ENCODE measurements at regions not wholly inside any gene's neighbourhood (a gene's known extent, or its start where the extent isn't known, plus 50 kb on each side); places are given as distances from the start of the nearest gene placed in this dataset.

DNA sequence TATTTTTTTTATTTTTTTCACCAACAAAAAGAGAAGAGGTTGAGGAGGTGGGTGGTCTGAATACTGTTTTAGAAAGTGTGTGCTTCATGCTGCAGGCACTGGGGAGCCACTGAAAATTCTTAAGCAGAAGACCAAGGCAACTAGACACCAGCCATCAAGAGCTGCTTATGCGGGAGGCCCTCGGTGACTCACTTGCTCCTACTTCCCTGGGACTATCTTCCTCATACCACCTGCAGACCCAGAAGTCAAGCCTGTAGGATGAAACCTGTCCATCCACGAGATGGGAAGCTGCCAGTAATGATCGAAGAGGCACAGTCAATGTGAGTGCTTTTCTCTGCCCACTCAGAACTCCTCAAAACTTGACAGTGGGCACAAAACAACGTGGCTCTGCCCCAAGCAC, 125.8 kb upstream of the SLC44A1 start:
- H3K27ac ChIP-seq (ENCODE audit: extremely low read depth, low read depth, low read length): no peak overlapping the region
- TF ChIP-seq GLI4 (tag by site-specific recombination; IDR thresholded peaks at IDR 0.05) (no peak), ZNF624 (tag by site-specific recombination; IDR thresholded peaks at IDR 0.05) (no peak), ZNF664 (tag by site-specific recombination; IDR thresholded peaks at IDR 0.05) (no peak), ZNF747 (tag by site-specific recombination; IDR thresholded peaks at IDR 0.05) (no peak), ZNF133 (tag by site-specific recombination; IDR thresholded peaks at IDR 0.05) (no peak)
- TF ChIP-seq, protein P1, sequence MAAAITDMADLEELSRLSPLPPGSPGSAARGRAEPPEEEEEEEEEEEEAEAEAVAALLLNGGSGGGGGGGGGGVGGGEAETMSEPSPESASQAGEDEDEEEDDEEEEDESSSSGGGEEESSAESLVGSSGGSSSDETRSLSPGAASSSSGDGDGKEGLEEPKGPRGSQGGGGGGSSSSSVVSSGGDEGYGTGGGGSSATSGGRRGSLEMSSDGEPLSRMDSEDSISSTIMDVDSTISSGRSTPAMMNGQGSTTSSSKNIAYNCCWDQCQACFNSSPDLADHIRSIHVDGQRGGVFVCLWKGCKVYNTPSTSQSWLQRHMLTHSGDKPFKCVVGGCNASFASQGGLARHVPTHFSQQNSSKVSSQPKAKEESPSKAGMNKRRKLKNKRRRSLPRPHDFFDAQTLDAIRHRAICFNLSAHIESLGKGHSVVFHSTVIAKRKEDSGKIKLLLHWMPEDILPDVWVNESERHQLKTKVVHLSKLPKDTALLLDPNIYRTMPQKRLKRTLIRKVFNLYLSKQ (tag by site-specific recombination; IDR thresholded peaks at IDR 0.05; ENCODE audit: borderline replicate concordance): no peak
- TF ChIP-seq, protein P2, sequence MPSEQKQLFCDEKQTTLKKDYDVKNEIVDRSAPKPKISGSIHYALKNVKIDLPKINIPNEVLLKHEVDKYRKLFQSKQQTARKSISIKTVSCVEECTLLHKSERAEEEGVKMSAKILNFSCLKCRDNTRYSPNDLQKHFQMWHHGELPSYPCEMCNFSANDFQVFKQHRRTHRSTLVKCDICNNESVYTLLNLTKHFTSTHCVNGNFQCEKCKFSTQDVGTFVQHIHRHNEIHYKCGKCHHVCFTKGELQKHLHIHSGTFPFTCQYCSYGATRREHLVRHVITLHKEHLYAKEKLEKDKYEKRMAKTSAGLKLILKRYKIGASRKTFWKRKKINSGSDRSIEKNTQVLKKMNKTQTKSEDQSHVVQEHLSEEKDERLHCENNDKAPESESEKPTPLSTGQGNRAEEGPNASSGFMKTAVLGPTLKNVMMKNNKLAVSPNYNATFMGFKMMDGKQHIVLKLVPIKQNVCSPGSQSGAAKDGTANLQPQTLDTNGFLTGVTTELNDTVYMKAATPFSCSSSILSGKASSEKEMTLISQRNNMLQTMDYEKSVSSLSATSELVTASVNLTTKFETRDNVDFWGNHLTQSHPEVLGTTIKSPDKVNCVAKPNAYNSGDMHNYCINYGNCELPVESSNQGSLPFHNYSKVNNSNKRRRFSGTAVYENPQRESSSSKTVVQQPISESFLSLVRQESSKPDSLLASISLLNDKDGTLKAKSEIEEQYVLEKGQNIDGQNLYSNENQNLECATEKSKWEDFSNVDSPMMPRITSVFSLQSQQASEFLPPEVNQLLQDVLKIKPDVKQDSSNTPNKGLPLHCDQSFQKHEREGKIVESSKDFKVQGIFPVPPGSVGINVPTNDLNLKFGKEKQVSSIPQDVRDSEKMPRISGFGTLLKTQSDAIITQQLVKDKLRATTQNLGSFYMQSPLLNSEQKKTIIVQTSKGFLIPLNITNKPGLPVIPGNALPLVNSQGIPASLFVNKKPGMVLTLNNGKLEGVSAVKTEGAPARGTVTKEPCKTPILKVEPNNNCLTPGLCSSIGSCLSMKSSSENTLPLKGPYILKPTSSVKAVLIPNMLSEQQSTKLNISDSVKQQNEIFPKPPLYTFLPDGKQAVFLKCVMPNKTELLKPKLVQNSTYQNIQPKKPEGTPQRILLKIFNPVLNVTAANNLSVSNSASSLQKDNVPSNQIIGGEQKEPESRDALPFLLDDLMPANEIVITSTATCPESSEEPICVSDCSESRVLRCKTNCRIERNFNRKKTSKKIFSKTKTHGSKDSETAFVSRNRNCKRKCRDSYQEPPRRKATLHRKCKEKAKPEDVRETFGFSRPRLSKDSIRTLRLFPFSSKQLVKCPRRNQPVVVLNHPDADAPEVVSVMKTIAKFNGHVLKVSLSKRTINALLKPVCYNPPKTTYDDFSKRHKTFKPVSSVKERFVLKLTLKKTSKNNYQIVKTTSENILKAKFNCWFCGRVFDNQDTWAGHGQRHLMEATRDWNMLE (tag by site-specific recombination; conservative IDR thresholded peaks at IDR 0.05; ENCODE audit: low read depth): no peak
- POLR2A ChIA-PET: interaction anchor here (0.6 kb wide), 1 partner anchor 21 kb away, joined by 5 read pairs; no protein-coding TSS in a partner anchor
- no peaks in the 10 kb centered on the region for H3K4me1 ChIP-seq (ENCODE audit: control insufficient read depth, insufficient read depth, low read length)
- no peak overlapping the region for H3K4me3 ChIP-seq (ENCODE audit: low read depth, low read length)
- H3K36me3 ChIP-seq (ENCODE audit: control insufficient read depth in 2 of 2, insufficient read depth in 1 of 2, low read length in 2 of 2): no peaks in the 10 kb centered on the region
- no peaks in the 10 kb centered on the region for H3K9me3 ChIP-seq (ENCODE audit: control insufficient read depth, insufficient read depth, low read depth, low read length)
- CTCF ChIA-PET: interaction anchor here (0.6 to 1.2 kb wide), 3 partner anchors 10 to 764 kb away, joined by 3 to 4 read pairs (median 3); no protein-coding TSS in a partner anchor

DNA sequence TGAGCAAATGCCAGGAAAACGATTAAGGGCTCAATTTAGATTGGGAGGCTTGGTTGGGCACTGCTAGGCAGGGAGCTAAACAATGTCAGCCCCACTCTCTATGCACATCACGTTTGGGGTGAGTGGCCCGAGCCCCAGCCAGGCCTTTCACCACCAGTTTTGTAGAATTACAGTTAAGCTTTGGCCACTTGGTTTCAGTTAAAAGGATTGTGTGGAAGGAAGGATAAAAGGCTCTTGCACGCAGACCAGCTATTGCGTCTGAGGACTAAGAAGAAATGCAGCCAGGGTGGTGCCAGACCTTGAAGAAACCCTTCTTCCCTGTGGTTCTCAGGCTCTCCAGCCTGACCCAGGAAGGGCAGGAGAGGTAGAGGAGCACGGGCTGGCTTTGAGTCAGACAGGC, 125.3 kb upstream of the SLC44A1 start:
- ChIA-PET POLR2A (interaction anchor here (0.6 kb wide), 2 partner anchors 20 kb away, joined by 3 to 5 read pairs; no protein-coding TSS in a partner anchor), CTCF (interaction anchor here (0.6 to 1.2 kb wide), 2 partner anchors 11 to 764 kb away, joined by 3 read pairs; no protein-coding TSS in a partner anchor)
- H3K27ac ChIP-seq (ENCODE audit: extremely low read depth, low read depth, low read length): no peak overlapping the region
- H3K4me1 ChIP-seq (ENCODE audit: control insufficient read depth, insufficient read depth, low read length): no peaks in the 10 kb centered on the region
- H3K36me3 ChIP-seq (ENCODE audit: control insufficient read depth in 2 of 2, insufficient read depth in 1 of 2, low read length in 2 of 2): no peaks in the 10 kb centered on the region
- no peak overlapping the region for H3K4me3 ChIP-seq (ENCODE audit: low read depth, low read length)
- no peaks in the 10 kb centered on the region for H3K9me3 ChIP-seq (ENCODE audit: control insufficient read depth, insufficient read depth, low read depth, low read length)
- TF ChIP-seq ZNF48 (tag by site-specific recombination; IDR thresholded peaks at IDR 0.05) (no peak), OSR2 (tag by site-specific recombination; IDR thresholded peaks at IDR 0.05) (no peak), ZNF138 (tag by site-specific recombination; IDR thresholded peaks at IDR 0.05; ENCODE audit: borderline replicate concordance) (no peak), ZNF600 (tag by site-specific recombination; IDR thresholded peaks at IDR 0.05) (no peak), GLIS1 (tag by site-specific recombination; IDR thresholded peaks at IDR 0.05) (no peak), ZNF324 (tag by site-specific recombination; IDR thresholded peaks at IDR 0.05) (no peak), GFI1B (tag by site-specific recombination; IDR thresholded peaks at IDR 0.05) (no peak), ZNF2 (tag by site-specific recombination; IDR thresholded peaks at IDR 0.05) (no peak), GLI2 (tag by site-specific recombination; IDR thresholded peaks at IDR 0.05; ENCODE audit: borderline replicate concordance, low read depth) (no peak), ZFP69B (tag by site-specific recombination; IDR thresholded peaks at IDR 0.05) (no peak), ZNF629 (tag by site-specific recombination; IDR thresholded peaks at IDR 0.05) (no peak), ZNF146 (tag by site-specific recombination; IDR thresholded peaks at IDR 0.05) (no peak), YY2 (tag by site-specific recombination; IDR thresholded peaks at IDR 0.05) (no peak), ZNF670 (tag by site-specific recombination; IDR thresholded peaks at IDR 0.05; ENCODE audit: low read depth) (no peak)
- TF ChIP-seq, protein P3, sequence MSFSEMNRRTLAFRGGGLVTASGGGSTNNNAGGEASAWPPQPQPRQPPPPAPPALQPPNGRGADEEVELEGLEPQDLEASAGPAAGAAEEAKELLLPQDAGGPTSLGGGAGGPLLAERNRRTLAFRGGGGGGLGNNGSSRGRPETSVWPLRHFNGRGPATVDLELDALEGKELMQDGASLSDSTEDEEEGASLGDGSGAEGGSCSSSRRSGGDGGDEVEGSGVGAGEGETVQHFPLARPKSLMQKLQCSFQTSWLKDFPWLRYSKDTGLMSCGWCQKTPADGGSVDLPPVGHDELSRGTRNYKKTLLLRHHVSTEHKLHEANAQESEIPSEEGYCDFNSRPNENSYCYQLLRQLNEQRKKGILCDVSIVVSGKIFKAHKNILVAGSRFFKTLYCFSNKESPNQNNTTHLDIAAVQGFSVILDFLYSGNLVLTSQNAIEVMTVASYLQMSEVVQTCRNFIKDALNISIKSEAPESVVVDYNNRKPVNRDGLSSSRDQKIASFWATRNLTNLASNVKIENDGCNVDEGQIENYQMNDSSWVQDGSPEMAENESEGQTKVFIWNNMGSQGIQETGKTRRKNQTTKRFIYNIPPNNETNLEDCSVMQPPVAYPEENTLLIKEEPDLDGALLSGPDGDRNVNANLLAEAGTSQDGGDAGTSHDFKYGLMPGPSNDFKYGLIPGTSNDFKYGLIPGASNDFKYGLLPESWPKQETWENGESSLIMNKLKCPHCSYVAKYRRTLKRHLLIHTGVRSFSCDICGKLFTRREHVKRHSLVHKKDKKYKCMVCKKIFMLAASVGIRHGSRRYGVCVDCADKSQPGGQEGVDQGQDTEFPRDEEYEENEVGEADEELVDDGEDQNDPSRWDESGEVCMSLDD (tag by site-specific recombination; IDR thresholded peaks at IDR 0.05): no peak
- TF ChIP-seq, protein P4, sequence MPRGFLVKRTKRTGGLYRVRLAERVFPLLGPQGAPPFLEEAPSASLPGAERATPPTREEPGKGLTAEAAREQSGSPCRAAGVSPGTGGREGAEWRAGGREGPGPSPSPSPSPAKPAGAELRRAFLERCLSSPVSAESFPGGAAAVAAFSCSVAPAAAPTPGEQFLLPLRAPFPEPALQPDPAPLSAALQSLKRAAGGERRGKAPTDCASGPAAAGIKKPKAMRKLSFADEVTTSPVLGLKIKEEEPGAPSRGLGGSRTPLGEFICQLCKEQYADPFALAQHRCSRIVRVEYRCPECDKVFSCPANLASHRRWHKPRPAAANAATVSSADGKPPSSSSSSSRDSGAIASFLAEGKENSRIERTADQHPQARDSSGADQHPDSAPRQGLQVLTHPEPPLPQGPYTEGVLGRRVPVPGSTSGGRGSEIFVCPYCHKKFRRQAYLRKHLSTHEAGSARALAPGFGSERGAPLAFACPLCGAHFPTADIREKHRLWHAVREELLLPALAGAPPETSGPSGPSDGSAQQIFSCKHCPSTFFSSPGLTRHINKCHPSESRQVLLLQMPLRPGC (tag by site-specific recombination; IDR thresholded peaks at IDR 0.05): no peak
- TF ChIP-seq, protein P5, sequence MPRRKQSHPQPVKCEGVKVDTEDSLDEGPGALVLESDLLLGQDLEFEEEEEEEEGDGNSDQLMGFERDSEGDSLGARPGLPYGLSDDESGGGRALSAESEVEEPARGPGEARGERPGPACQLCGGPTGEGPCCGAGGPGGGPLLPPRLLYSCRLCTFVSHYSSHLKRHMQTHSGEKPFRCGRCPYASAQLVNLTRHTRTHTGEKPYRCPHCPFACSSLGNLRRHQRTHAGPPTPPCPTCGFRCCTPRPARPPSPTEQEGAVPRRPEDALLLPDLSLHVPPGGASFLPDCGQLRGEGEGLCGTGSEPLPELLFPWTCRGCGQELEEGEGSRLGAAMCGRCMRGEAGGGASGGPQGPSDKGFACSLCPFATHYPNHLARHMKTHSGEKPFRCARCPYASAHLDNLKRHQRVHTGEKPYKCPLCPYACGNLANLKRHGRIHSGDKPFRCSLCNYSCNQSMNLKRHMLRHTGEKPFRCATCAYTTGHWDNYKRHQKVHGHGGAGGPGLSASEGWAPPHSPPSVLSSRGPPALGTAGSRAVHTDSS (tag by site-specific recombination; IDR thresholded peaks at IDR 0.05): no peak
